ENCODE measurements at regions not wholly inside any gene's neighbourhood (a gene's known extent, or its start where the extent isn't known, plus 50 kb on each side); places are given as distances from the start of the nearest gene placed in this dataset.

- TF ChIP-seq CTCF (IDR thresholded peaks at IDR 0.05) (no peak), POLR2A (IDR thresholded peaks at IDR 0.05) (no peak)
Measured at GRCh38 chr10:36681751-36682632, 443.4 kb upstream of the ANKRD30A start.
